ENCODE measurements at regions not wholly inside any gene's neighbourhood (a gene's known extent, or its start where the extent isn't known, plus 50 kb on each side); places are given as distances from the start of the nearest gene placed in this dataset.

- TF ChIP-seq, protein P1, sequence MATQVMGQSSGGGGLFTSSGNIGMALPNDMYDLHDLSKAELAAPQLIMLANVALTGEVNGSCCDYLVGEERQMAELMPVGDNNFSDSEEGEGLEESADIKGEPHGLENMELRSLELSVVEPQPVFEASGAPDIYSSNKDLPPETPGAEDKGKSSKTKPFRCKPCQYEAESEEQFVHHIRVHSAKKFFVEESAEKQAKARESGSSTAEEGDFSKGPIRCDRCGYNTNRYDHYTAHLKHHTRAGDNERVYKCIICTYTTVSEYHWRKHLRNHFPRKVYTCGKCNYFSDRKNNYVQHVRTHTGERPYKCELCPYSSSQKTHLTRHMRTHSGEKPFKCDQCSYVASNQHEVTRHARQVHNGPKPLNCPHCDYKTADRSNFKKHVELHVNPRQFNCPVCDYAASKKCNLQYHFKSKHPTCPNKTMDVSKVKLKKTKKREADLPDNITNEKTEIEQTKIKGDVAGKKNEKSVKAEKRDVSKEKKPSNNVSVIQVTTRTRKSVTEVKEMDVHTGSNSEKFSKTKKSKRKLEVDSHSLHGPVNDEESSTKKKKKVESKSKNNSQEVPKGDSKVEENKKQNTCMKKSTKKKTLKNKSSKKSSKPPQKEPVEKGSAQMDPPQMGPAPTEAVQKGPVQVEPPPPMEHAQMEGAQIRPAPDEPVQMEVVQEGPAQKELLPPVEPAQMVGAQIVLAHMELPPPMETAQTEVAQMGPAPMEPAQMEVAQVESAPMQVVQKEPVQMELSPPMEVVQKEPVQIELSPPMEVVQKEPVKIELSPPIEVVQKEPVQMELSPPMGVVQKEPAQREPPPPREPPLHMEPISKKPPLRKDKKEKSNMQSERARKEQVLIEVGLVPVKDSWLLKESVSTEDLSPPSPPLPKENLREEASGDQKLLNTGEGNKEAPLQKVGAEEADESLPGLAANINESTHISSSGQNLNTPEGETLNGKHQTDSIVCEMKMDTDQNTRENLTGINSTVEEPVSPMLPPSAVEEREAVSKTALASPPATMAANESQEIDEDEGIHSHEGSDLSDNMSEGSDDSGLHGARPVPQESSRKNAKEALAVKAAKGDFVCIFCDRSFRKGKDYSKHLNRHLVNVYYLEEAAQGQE (IDR thresholded peaks at IDR 0.05; ENCODE audit: unreplicated experiment): no peak
- TF ChIP-seq CREB1 (CRISPR knock-in tag; IDR thresholded peaks at IDR 0.05; ENCODE audit: low read depth) (no peak), POLR2AphosphoS5 (IDR thresholded peaks at IDR 0.05; ENCODE audit: low read depth) (no peak), ZNF114 (CRISPR knock-in tag; IDR thresholded peaks at IDR 0.05) (no peak), NANOG (IDR thresholded peaks at IDR 0.05; ENCODE audit: borderline replicate concordance) (no peak), ZNF331 (CRISPR knock-in tag; IDR thresholded peaks at IDR 0.05; ENCODE audit: low read depth) (no peak), STAT1 (IDR thresholded peaks at IDR 0.05; ENCODE audit: unreplicated experiment) (no peak)
- TF ChIP-seq, protein P2, sequence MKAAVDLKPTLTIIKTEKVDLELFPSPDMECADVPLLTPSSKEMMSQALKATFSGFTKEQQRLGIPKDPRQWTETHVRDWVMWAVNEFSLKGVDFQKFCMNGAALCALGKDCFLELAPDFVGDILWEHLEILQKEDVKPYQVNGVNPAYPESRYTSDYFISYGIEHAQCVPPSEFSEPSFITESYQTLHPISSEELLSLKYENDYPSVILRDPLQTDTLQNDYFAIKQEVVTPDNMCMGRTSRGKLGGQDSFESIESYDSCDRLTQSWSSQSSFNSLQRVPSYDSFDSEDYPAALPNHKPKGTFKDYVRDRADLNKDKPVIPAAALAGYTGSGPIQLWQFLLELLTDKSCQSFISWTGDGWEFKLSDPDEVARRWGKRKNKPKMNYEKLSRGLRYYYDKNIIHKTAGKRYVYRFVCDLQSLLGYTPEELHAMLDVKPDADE (IDR thresholded peaks at IDR 0.05): no peak
- TF ChIP-seq, protein P3, sequence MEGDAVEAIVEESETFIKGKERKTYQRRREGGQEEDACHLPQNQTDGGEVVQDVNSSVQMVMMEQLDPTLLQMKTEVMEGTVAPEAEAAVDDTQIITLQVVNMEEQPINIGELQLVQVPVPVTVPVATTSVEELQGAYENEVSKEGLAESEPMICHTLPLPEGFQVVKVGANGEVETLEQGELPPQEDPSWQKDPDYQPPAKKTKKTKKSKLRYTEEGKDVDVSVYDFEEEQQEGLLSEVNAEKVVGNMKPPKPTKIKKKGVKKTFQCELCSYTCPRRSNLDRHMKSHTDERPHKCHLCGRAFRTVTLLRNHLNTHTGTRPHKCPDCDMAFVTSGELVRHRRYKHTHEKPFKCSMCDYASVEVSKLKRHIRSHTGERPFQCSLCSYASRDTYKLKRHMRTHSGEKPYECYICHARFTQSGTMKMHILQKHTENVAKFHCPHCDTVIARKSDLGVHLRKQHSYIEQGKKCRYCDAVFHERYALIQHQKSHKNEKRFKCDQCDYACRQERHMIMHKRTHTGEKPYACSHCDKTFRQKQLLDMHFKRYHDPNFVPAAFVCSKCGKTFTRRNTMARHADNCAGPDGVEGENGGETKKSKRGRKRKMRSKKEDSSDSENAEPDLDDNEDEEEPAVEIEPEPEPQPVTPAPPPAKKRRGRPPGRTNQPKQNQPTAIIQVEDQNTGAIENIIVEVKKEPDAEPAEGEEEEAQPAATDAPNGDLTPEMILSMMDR (conservative IDR thresholded peaks at IDR 0.05; ENCODE audit: low read depth in 2 of 2): no peak
Observed at GRCh38 chr9:13380903-13381302, 101.4 kb upstream of the MPDZ start (continued).

- H4K20me1 ChIP-seq (replicated peaks; ENCODE audit: insufficient read depth): no peaks in the 10 kb centered on the region
- no peaks in the 10 kb centered on the region for H3K79me2 ChIP-seq (replicated peaks; ENCODE audit: insufficient read depth)
- no peak overlapping the region for H3K27ac Mint-ChIP-seq
- no peaks in the 10 kb centered on the region for H3K9me3 Mint-ChIP-seq
- H3K9me2 ChIP-seq (ENCODE audit: insufficient read depth): peaks cover 4% of the 10 kb centered on the region; the same call in 1 of the 2 replicates
- H3F3A ChIP-seq (replicated peaks; ENCODE audit: low read depth): no peaks in the 10 kb centered on the region
- H2AFZ ChIP-seq: no peak overlapping the region
- no peak overlapping the region for H3K4me2 ChIP-seq
- H3K36me3 ChIP-seq (ENCODE audit: insufficient read depth): no peaks in the 10 kb centered on the region
- DNase-seq (ENCODE audit: low spot score): no peak
- ATAC-seq: no peak
- no peak overlapping the region for H3K4me3 Mint-ChIP-seq
- no peak overlapping the region for H3K27ac ChIP-seq (ENCODE audit: low read depth)
- H3K27me3 Mint-ChIP-seq (ENCODE audit: insufficient read depth, low read depth, poor library complexity): no peaks in the 10 kb centered on the region
- no peaks in the 10 kb centered on the region for H3K4me1 ChIP-seq (ENCODE audit: insufficient read depth)
- no peak overlapping the region for H3K4me3 ChIP-seq
- no peaks in the 10 kb centered on the region for H3K4me1 Mint-ChIP-seq
- no peaks in the 10 kb centered on the region for H3K36me3 Mint-ChIP-seq (ENCODE audit: low read depth)
- H3K27me3 ChIP-seq (ENCODE audit: insufficient read depth): no peaks in the 10 kb centered on the region
- TF ChIP-seq, protein P2 (IDR thresholded peaks at IDR 0.05): no peak
- TF ChIP-seq POLR2AphosphoS5 (IDR thresholded peaks at IDR 0.05; ENCODE audit: low read depth) (no peak), JUNB (IDR thresholded peaks at IDR 0.05; ENCODE audit: unreplicated experiment) (no peak), ZNF114 (CRISPR knock-in tag; IDR thresholded peaks at IDR 0.05) (no peak), ZNF462 (CRISPR knock-in tag; IDR thresholded peaks at IDR 0.05) (no peak), STAT1 (IDR thresholded peaks at IDR 0.05; ENCODE audit: unreplicated experiment) (no peak), EZH2phosphoT487 (IDR thresholded peaks at IDR 0.05; ENCODE audit: unreplicated experiment) (no peak)
Observed at GRCh38 chr9:13378154-13378553, 98.7 kb upstream of the MPDZ start.

Measured in GM23338 (cell line).